T-helper 2 cell (primary cell): ENCODE measurements at regions not wholly inside any gene's neighbourhood (a gene's known extent, or its start where the extent isn't known, plus 50 kb on each side); places are given as distances from the start of the nearest gene placed in this dataset.

Experiments used
- DNase-seq, 5 experiments: peaks; one replicate each; pipeline versions ENCODE4 v3.0.0 to v3.0.0-alpha.2; 2012 to 2022

- no peak for DNase-seq
Observed at GRCh38 chr22:48440176-48440575, 1387.5 kb downstream of the BRD1 start.

- no peak for DNase-seq
Observed at GRCh38 chr22:48439560-48440135, 1388.0 kb downstream of the BRD1 start.

GRCh38 chr22:48438800-48439559, 1388.7 kb downstream of the BRD1 start:
- DNase-seq = no peak

- DNase-seq = no peak
Observed at GRCh38 chr22:48438096-48438495, 1389.6 kb downstream of the BRD1 start.

- no peak for DNase-seq
Observed at GRCh38 chr22:48436201-48436931, 1391.3 kb downstream of the BRD1 start.

GRCh38 chr22:48434868-48435250, 1392.8 kb downstream of the BRD1 start:
- DNase-seq = no peak

- DNase-seq = no peak
Observed at GRCh38 chr22:48434156-48434867, 1393.4 kb downstream of the BRD1 start.

- no peak for DNase-seq
Observed at GRCh38 chr22:48433647-48434046, 1394.0 kb downstream of the BRD1 start.

GRCh38 chr22:48432781-48433518, 1394.7 kb downstream of the BRD1 start:
- no peak for DNase-seq

- no peak for DNase-seq
Observed at GRCh38 chr22:48431536-48432315, 1395.9 kb downstream of the BRD1 start.

GRCh38 chr22:48431014-48431413, 1396.7 kb downstream of the BRD1 start:
- no peak for DNase-seq

GRCh38 chr22:48429446-48430020, 1398.1 kb downstream of the BRD1 start:
- no peak for DNase-seq

- DNase-seq = no peak
Observed at GRCh38 chr22:48428631-48429371, 1398.9 kb downstream of the BRD1 start.

- no peak for DNase-seq
Observed at GRCh38 chr22:48427731-48428211, 1399.9 kb downstream of the BRD1 start.

GRCh38 chr22:48426466-48427380, 1401.0 kb downstream of the BRD1 start:
- no peak for DNase-seq

GRCh38 chr22:48425641-48426040, 1402.0 kb downstream of the BRD1 start:
- DNase-seq = no peak

GRCh38 chr22:48425091-48425506, 1402.6 kb downstream of the BRD1 start:
- no peak for DNase-seq

GRCh38 chr22:48424661-48425060, 1403.0 kb downstream of the BRD1 start:
- DNase-seq = no peak

GRCh38 chr22:48424201-48424627, 1403.5 kb downstream of the BRD1 start:
- DNase-seq = no peak
